A673 (cell line): ENCODE measurements at regions not wholly inside any gene's neighbourhood (a gene's known extent, or its start where the extent isn't known, plus 50 kb on each side); places are given as distances from the start of the nearest gene placed in this dataset.

ENCODE experiments used
- EZH2 ChIP-seq: fragments of 200-600 bp; sonication (generic); IDR thresholded peaks from 2 replicates; pipeline ENCODE4 v1.6.1; 2017; ENCODE audit warnings: borderline replicate concordance, low read depth, mild to moderate bottlenecking, mixed read lengths, antibody characterized with exemption, low read length; ENCODE audit not compliant: poor library complexity, severe bottlenecking
- TF ChIP-seq, protein P1 (sequence below): fragments of 300-800, 200-600 bp; sonication (generic); conservative IDR thresholded peaks from 2 replicates; pipeline ENCODE4 v1.5.1; 2017; ENCODE audit warnings: low read depth, mild to moderate bottlenecking, antibody characterized with exemption, low read length, moderate library complexity, mixed read lengths

DNA sequence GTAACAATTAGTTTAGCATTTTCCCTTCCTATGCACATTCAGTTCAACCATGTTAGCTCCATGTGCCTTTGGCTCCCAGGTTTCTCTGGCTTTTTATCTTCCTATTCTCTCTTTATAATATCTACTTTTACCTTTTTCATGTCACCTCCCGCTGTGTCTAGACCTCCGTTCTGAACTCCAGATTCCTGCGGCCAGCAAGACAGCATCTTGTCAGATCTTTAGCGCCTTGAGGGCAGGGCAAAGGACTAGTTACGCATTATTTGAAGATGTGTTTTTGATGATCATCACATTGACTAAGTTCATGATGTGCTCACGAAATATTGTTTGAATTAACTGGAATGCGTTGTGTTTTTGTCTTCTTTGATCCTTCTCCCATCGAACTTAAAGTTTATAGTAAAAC is 1126.8 kb downstream of the CDH11 start:
- TF ChIP-seq, protein P1, sequence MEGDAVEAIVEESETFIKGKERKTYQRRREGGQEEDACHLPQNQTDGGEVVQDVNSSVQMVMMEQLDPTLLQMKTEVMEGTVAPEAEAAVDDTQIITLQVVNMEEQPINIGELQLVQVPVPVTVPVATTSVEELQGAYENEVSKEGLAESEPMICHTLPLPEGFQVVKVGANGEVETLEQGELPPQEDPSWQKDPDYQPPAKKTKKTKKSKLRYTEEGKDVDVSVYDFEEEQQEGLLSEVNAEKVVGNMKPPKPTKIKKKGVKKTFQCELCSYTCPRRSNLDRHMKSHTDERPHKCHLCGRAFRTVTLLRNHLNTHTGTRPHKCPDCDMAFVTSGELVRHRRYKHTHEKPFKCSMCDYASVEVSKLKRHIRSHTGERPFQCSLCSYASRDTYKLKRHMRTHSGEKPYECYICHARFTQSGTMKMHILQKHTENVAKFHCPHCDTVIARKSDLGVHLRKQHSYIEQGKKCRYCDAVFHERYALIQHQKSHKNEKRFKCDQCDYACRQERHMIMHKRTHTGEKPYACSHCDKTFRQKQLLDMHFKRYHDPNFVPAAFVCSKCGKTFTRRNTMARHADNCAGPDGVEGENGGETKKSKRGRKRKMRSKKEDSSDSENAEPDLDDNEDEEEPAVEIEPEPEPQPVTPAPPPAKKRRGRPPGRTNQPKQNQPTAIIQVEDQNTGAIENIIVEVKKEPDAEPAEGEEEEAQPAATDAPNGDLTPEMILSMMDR, result no peak
- TF ChIP-seq EZH2, result no peak
